Skin of body (tissue), 1 donor: ENCODE measurements at regions not wholly inside any gene's neighbourhood (a gene's known extent, or its start where the extent isn't known, plus 50 kb on each side); places are given as distances from the start of the nearest gene placed in this dataset.
A peak's percentile ranks its signal among the peaks of the same experiment; 100 is the strongest.
"Not testable (repeated sequence)": the region's sequence is repeated elsewhere in the genome, so short reads cannot be mapped to it uniquely, and the experiment has no call there.

Experiments
- DNase-seq: peaks from one replicate; lab custom pipeline; 2025; lab: John Stamatoyannopoulos, UW

GRCh38 chr2:14827226-14828023, 194.9 kb downstream of the LRATD1 start:
- no peak for DNase-seq

DNA sequence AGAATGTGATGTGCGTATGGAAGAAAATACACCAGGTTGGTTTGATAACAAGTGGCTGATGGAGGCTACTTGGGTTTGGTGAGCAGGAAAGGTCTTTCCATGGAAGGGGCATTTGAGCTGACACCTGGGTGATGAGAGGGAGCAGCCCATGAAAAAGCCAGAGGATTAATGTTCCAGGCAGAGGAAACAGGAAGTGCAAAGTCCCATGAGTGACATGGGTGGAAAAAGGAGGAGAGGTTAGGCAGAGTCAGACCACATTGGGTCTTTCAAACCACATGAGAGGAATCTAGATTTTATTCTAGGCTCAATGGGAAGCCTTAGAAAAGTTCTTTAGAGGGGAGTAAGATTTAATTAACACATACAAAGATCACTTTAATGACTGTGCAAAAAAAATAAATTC, 195.7 kb downstream of the LRATD1 start:
- no peak for DNase-seq

DNA sequence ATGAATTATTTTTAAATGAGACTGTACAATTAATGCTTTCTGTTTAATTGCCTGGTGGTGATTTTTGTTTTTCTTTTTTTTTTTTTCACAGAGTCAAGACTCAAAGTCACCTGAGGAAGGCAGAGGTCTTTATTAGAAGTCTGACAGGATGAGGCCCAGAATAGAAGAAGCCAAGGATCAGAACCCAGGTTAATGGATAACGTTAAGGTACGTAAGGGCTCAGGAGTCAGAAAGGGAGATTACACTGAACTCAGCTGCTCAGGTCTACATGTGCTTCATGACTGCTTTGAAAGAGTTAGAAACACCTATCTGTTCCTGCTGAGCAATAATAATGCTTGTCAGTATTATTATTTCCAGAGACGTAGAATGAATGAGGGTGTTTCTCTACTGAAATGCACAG, 196.5 kb downstream of the LRATD1 start:
- no peak for DNase-seq

DNA sequence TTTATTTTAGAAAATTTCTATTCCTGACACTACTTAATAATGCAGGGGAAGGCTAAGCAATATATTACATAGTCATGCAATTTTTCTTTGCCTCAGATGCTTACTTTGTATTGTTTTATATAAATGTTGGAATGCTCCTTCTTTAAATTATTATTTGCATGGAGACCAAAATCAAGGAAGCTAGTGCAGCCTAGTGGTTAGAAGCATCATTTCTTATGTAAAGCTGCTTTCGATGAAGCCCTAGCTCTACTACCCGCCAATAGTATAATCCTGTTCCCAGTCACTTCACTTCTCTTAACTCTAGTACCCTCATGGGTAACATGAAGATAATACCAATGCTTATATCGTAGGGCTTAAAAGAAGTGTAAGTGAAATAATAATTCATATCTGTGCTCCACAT, 198.9 kb downstream of the LRATD1 start:
- DNase-seq = no peak

DNA sequence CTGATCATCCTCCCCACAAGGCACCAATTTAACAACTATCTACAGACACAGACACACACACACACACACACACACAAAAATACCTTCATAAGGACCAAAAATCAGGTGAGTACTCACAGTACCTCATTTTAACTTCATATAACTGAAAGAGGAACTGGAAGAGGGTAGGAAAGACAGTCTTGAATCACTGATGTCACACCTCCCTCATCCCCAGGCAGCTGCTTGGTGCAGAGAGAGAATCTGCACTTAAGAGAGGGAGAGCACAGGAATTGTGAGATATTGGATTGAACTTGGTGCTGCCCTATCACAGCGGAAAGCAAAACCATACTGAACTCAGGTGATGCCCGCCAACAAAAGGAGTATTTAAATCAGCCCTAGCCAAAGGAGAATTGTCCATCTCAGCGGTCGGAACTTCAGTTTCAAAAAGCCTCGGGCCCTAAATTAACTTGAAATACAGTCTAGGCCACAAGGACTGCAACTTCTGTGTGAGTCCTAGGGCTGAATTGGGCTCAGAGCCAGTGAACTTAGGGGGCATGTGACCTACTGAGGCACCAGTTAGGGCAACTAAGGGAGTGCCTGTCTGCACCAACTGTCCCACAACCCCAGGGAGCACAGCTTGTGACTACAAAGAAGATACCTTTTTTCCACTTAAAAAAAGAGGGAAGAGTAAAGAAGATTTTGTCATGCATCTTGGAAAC, 211.1 kb downstream of the LRATD1 start:
- DNase-seq = no peak

DNA sequence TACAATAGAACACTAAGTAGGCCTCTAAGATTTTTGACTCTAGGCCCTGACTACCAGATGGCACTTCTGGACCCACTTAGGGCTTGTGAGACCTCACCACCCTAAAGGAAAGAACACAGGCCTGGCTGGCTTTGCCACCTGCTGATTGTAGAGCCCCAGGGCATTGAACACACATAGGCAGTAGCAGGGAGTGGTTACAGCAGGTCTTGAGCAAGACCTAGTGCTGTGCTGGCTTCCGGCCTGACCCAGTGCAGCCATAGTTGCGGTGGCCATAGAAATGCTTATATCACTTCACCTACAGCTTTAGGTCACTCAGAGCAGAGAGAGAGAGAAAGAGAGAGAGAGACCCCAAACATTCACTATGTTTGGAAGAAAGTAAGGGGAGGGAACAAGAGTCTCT, 223.2 kb downstream of the LRATD1 start:
- no peak for DNase-seq

DNA sequence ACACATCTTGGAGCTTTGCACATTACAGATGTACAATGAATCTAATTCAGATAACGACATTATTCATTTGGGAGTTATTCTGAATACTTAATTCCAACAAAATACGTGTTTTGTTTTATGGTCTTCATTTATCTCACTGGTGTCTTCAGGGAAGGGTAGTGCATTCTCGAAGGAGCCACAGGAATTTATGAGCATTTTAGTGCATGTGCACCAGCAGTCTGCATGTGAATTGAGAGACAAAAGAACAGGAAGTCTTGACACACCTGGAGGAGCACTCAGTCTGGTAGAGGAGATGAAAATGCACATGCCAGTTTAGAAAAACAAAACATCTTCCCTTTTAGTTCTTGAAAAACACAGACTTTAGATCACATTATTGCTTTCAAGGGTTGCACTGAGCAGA, 228.7 kb downstream of the LRATD1 start:
- no peak for DNase-seq

GRCh38 chr2:14866736-14867352, 234.3 kb downstream of the LRATD1 start:
- DNase-seq = no peak

DNA sequence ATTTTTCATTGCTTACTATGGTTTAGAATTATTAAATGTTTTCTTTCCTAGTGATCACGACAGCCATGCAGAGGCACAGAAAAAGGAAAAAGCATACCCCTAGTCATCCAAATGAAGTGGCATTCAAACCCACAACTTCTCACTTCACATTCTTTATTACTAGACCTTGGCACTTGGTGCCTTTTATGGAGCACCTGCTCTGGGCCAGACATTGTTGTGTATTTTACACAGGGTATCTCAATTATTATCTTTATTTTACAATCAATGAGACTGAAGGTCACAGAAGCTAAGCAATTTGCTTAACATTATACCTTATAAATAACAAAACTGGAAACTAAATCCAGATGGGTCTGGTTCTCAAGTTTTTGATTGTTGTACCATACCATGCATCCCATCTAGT, 235.3 kb downstream of the LRATD1 start:
- no peak for DNase-seq

DNA sequence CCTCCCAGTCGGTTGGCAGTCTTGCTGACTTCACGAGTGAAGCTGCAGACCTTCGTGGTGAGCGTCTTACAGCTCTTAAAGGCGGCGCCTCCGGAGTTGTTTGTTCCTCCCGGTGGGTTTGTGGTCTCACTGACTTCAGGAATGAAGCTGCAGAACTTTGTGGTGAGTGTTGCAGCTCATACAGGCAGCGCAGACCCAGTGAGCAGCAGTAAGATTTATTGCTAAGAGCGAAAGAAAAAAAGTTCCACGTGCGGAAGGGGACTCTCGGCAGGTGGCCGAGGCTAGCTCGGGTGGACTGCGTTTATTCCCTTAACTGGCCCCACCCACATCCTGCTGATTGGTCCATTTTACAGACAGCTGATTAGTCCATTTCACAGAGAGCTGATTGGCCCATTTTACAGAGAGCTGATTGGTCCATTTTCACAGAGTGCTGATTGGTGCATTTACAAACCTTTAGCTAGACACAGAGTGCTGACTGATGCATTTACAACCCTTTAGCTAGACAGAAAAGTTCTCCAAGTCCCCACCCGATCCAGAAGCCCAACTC, 240.3 kb downstream of the LRATD1 start:
- DNase-seq = no peak

DNA sequence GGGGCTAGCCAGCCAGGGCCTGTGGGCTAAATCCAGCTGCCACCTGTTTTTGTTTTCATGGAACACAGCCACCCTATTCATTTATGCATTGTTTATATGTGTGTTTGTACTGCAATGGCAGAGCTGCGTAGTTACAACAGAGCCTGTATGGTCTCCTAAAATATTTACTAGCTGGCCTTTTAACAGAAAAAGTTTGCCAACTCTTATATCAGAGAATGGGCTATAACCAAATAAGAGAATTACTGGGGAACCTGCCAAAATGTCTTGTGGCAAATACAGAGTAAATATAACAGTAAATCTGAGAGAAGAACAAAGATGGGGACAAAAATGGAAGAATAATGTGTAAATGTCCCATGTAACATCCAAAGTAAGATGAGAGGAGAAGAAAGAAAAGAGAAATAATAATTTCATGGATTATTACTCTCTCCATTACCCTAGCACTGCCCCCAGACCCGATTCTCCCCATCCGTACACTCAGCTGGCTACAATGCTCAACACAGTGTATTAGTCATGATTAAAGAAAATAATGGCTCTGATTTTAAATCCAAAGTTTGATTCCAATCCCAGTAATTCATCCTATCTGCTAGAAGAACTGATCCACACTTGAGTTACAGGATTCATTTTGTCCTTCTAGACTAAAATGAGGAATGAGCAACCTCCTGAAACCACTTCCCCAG, 249.3 kb downstream of the LRATD1 start:
- DNase-seq = no peak

- no peak for DNase-seq
Measured at GRCh38 chr2:14884651-14885050, 252.1 kb downstream of the LRATD1 start.

GRCh38 chr2:14891546-14891945, 259.0 kb downstream of the LRATD1 start:
- no peak for DNase-seq

DNA sequence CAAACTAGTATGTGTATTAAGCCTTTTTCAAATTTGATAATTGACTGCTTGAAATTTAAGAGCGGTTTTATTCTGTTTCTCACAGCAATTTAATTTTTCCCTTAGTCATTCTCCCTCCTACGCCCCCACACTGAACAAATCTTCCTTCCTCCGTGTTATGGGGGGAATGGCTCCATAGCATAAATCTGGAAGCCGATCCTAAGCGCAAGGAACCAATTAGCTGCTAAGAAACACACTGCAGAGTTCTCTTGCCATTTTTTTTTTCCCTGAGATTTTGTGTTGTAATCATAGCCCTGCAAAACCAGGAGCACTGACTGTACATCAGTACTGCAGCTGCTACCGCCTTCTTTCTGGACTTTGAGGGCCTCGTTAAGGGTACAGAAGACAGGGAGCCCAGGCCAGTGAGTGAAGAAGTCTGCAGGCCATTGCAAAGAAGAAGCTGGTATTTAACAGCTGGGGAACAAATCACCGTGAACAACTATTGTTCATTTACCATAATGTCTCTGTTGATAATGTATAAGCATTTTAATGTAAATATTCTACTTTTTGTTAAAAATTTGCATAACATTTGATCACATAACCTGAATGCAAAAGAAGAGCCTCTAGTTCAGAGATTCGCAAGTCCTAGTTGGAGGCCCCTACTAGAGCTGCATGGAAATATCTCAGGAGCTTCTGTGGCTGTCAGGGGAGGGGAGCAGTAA, 264.0 kb downstream of the LRATD1 start:
- no peak for DNase-seq

DNA sequence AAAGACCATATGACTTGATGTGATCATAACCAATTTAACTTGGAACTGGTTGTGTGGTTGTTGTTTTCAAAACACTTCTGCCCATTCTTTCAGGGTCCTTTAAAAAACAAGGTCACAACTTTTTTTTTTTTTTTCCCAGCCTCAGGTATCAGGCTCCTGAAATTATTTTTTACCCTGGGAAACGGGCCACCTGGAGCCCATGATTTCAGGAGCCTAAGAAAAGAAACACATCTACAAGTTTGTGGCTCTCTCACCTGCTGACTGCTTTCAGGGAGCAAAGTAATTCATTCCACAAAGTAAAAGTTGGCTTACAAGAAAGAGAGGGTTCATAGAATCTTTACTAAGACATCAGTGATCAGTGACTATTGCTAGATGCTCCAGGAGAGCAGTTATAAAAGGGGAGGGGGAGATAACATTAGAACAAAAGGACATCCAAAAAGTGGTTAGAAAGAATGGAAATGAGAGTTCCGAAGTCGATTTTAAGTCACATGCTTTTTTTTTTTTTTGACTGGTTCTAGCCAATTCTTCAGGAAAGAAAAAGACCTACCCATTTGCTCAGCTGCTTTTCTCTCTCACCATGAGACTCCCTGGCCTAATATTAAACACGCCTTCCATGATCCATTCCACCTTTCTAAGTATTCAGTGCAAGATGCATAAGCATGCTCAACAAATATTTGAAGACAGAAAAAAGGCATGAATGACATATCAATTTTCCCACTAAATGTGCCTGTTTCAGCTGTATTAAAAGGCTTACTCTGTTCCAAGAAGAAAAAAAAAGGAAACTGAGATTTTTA, 267.3 kb downstream of the LRATD1 start:
- DNase-seq = no peak

- DNase-seq = peak; percentile 16
Measured at GRCh38 chr2:14901737-14902136, 269.2 kb downstream of the LRATD1 start.

GRCh38 chr2:14902953-14903352, 270.4 kb downstream of the LRATD1 start:
- no peak for DNase-seq

DNA sequence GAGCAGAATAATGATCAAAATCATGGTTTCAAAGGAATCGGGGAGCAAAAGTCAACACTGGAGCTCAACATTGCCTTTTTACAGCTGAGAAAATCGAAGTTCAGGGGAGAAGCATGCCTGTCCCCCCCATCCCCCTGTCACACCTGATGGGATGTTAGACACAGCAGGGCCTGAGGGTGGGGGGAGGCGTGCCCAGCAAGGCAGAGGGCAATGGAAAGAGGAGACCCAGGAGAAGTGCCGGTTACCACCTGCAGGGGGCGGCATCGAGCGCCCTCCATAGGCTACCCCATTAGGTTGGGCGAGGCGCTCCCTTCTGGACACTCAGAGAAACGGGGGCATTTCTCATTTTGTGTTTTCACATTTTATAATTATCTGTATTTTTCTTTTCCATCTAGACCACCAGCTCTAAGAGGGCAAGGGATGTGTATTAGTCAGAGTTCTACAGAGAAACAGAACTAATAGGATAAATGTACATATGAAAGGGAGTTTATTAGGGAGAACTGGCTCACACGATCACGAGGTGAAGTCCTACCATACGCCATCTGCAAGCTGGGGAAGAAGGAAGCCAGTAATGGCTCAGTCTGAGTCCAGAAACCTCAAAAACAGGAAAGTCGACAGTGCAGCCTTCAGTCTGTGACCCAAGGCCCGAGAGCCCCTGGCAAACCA, 271.3 kb downstream of the LRATD1 start:
- no peak for DNase-seq

DNA sequence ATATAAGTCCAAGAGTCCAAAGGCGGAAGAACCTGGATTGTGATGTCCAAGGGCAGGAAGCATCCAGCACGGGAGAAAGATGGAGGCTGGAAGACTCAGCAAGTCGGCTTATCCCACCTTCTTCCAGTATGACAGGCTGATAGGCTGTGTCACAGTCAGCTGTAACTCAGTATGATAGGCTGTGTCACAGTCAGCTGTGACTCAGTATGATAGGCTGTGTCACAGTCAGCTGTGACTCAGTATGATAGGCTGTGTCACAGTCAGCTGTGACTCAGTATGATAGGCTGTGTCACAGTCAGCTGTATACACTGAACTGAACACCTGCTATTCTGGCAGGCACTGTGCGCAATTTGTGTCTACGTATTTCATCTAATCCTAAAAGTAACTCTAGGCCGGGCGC, 271.9 kb downstream of the LRATD1 start:
- not testable (repeated sequence) for DNase-seq

GRCh38 chr2:14905571-14905970, 273.1 kb downstream of the LRATD1 start:
- no peak for DNase-seq
